ENCODE measurements at regions not wholly inside any gene's neighbourhood (a gene's known extent, or its start where the extent isn't known, plus 50 kb on each side); places are given as distances from the start of the nearest gene placed in this dataset.

- no peaks in the 10 kb centered on the region for H4K20me1 ChIP-seq (ENCODE audit: insufficient read depth, low read length, poor library complexity, severe bottlenecking)
- no peak overlapping the region for H3K9ac ChIP-seq (ENCODE audit: low read depth, low read length, poor library complexity, severe bottlenecking)
- H3F3A ChIP-seq (ENCODE audit: low read depth): no peaks in the 10 kb centered on the region
- no peaks in the 10 kb centered on the region for H3K4me1 ChIP-seq (ENCODE audit: insufficient read depth, low read length, poor library complexity, severe bottlenecking)
- H3K36me3 ChIP-seq (ENCODE audit: insufficient read depth, low read length): no peaks in the 10 kb centered on the region
- H2AFZ ChIP-seq (ENCODE audit: low read length): no peak overlapping the region
- no peaks in the 10 kb centered on the region for H3K9me2 ChIP-seq (replicated peaks; ENCODE audit: low read depth, low read length)
- no peak overlapping the region for H3K4me3 ChIP-seq (ENCODE audit: low read length, poor library complexity, severe bottlenecking)
- no peaks in the 10 kb centered on the region for H3K27me3 ChIP-seq (ENCODE audit: insufficient read depth, low read length, poor library complexity, severe bottlenecking)
- no peaks in the 10 kb centered on the region for H3K9me3 ChIP-seq (ENCODE audit: insufficient read depth, low read depth, low read length)
- TF ChIP-seq CTCF (conservative IDR thresholded peaks at IDR 0.05; ENCODE audit: low read length) (no peak), EZH2phosphoT487 (IDR thresholded peaks at IDR 0.05; ENCODE audit: borderline replicate concordance) (no peak)
- no peaks in the 10 kb centered on the region for H3K79me2 ChIP-seq (ENCODE audit: insufficient read depth, low read length)
- no peak overlapping the region for H3K4me2 ChIP-seq (ENCODE audit: low read depth, low read length, poor library complexity, severe bottlenecking)
These were observed 237.9 kb upstream of the CTBP2 start for GRCh38 chr10:125398270-125398669.

GRCh38 chr10:125397608-125398007 lies 237.2 kb upstream of the CTBP2 start:
- no peak overlapping the region for H3K4me2 ChIP-seq (ENCODE audit: low read depth, low read length, poor library complexity, severe bottlenecking)

GRCh38 chr10:125396676-125397075 lies 236.3 kb upstream of the CTBP2 start:
- Histone ChIP-seq H3K9me3 (ENCODE audit: insufficient read depth, low read depth, low read length) (no peaks in the 10 kb centered on the region), H3K79me2 (ENCODE audit: insufficient read depth, low read length) (no peaks in the 10 kb centered on the region), H4K20me1 (ENCODE audit: insufficient read depth, low read length, poor library complexity, severe bottlenecking) (no peaks in the 10 kb centered on the region), H3K36me3 (ENCODE audit: insufficient read depth, low read length) (no peaks in the 10 kb centered on the region), H3K4me1 (ENCODE audit: insufficient read depth, low read length, poor library complexity, severe bottlenecking) (no peaks in the 10 kb centered on the region), H3K9ac (ENCODE audit: low read depth, low read length, poor library complexity, severe bottlenecking) (no peak overlapping the region), H3K27me3 (ENCODE audit: insufficient read depth, low read length, poor library complexity, severe bottlenecking) (no peaks in the 10 kb centered on the region), H2AFZ (ENCODE audit: low read length) (no peak overlapping the region), H3K9me2 (replicated peaks; ENCODE audit: low read depth, low read length) (no peaks in the 10 kb centered on the region), H3F3A (ENCODE audit: low read depth) (no peaks in the 10 kb centered on the region), H3K4me3 (ENCODE audit: low read length, poor library complexity, severe bottlenecking) (no peak overlapping the region), H3K4me2 (ENCODE audit: low read depth, low read length, poor library complexity, severe bottlenecking) (no peak overlapping the region)
- no peak for TF ChIP-seq CTCF (conservative IDR thresholded peaks at IDR 0.05; ENCODE audit: low read length)
- TF ChIP-seq EZH2phosphoT487 (IDR thresholded peaks at IDR 0.05; ENCODE audit: borderline replicate concordance): no peak

More at GRCh38 chr10:125397608-125398007, 237.2 kb upstream of the CTBP2 start:
- no peaks in the 10 kb centered on the region for H3F3A ChIP-seq (ENCODE audit: low read depth)
- no peaks in the 10 kb centered on the region for H3K9me3 ChIP-seq (ENCODE audit: insufficient read depth, low read depth, low read length)
- H3K36me3 ChIP-seq (ENCODE audit: insufficient read depth, low read length): no peaks in the 10 kb centered on the region
- no peaks in the 10 kb centered on the region for H3K9me2 ChIP-seq (replicated peaks; ENCODE audit: low read depth, low read length)
- H3K27me3 ChIP-seq (ENCODE audit: insufficient read depth, low read length, poor library complexity, severe bottlenecking): no peaks in the 10 kb centered on the region
- TF ChIP-seq EZH2phosphoT487 (IDR thresholded peaks at IDR 0.05; ENCODE audit: borderline replicate concordance) (no peak), CTCF (conservative IDR thresholded peaks at IDR 0.05; ENCODE audit: low read length) (no peak)
- H4K20me1 ChIP-seq (ENCODE audit: insufficient read depth, low read length, poor library complexity, severe bottlenecking): no peaks in the 10 kb centered on the region
- no peak overlapping the region for H3K4me3 ChIP-seq (ENCODE audit: low read length, poor library complexity, severe bottlenecking)
- H2AFZ ChIP-seq (ENCODE audit: low read length): no peak overlapping the region
- H3K4me1 ChIP-seq (ENCODE audit: insufficient read depth, low read length, poor library complexity, severe bottlenecking): no peaks in the 10 kb centered on the region
- H3K79me2 ChIP-seq (ENCODE audit: insufficient read depth, low read length): no peaks in the 10 kb centered on the region
- no peak overlapping the region for H3K9ac ChIP-seq (ENCODE audit: low read depth, low read length, poor library complexity, severe bottlenecking)
